Suprapubic skin (tissue), 3 donors: ENCODE measurements at regions not wholly inside any gene's neighbourhood (a gene's known extent, or its start where the extent isn't known, plus 50 kb on each side); places are given as distances from the start of the nearest gene placed in this dataset.

Source experiments
- EP300 ChIP-seq: sonication (generic); formaldehyde crosslinking; IDR thresholded peaks from one replicate; pipeline ENCODE4 v1.6.1; 2017; ENCODE audit warnings: antibody characterized with exemption
- TF ChIP-seq, protein P1 (sequence below), 2 donors: fragments of 200-600 bp in 1 of 2; fragments of 450-650 bp in 1 of 2; sonication (generic) in 1 of 2; IDR thresholded peaks; one replicate each; pipeline ENCODE4 v1.5.1; 2016 to 2019; ENCODE audit warnings: antibody characterized with exemption in 2 of 2, mild to moderate bottlenecking in 1 of 2, moderate library complexity in 1 of 2

DNA sequence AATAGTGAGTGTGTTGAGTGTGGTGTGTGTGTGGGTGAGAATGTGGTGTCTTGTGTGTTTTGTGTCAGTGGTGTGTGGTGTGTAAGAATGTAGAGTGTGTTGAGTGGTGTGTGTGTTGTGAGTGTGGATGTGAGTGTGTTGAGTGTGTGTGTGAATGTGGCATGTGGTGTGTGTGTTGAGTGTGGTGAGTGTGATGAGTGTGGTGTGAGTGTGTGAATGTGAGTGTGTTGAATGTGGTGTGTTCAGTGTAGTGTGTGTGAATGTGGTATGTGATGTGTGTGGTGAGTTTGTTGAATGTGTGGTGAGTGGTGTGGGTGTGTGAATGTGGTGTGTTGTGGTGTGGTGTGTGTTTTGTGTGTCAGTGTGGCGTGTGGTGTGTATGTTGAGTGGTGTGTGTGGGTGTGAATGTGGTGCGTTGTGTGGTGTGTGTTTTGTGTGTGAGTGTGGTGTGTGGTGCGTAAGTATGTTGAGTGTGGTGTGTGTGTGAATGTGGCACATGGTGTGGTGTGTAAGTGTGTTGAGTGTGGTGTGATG, 60.8 kb upstream of the SORCS2 start:
- TF ChIP-seq, protein P1, sequence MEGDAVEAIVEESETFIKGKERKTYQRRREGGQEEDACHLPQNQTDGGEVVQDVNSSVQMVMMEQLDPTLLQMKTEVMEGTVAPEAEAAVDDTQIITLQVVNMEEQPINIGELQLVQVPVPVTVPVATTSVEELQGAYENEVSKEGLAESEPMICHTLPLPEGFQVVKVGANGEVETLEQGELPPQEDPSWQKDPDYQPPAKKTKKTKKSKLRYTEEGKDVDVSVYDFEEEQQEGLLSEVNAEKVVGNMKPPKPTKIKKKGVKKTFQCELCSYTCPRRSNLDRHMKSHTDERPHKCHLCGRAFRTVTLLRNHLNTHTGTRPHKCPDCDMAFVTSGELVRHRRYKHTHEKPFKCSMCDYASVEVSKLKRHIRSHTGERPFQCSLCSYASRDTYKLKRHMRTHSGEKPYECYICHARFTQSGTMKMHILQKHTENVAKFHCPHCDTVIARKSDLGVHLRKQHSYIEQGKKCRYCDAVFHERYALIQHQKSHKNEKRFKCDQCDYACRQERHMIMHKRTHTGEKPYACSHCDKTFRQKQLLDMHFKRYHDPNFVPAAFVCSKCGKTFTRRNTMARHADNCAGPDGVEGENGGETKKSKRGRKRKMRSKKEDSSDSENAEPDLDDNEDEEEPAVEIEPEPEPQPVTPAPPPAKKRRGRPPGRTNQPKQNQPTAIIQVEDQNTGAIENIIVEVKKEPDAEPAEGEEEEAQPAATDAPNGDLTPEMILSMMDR (IDR thresholded peaks at IDR 0.05): no peak
- TF ChIP-seq EP300: no peak
